ENCODE measurements at regions not wholly inside any gene's neighbourhood (a gene's known extent, or its start where the extent isn't known, plus 50 kb on each side); places are given as distances from the start of the nearest gene placed in this dataset.

GRCh38 chr2:15732341-15733077 is 140.8 kb downstream of the DDX1 start:
- TF ChIP-seq, protein P1, sequence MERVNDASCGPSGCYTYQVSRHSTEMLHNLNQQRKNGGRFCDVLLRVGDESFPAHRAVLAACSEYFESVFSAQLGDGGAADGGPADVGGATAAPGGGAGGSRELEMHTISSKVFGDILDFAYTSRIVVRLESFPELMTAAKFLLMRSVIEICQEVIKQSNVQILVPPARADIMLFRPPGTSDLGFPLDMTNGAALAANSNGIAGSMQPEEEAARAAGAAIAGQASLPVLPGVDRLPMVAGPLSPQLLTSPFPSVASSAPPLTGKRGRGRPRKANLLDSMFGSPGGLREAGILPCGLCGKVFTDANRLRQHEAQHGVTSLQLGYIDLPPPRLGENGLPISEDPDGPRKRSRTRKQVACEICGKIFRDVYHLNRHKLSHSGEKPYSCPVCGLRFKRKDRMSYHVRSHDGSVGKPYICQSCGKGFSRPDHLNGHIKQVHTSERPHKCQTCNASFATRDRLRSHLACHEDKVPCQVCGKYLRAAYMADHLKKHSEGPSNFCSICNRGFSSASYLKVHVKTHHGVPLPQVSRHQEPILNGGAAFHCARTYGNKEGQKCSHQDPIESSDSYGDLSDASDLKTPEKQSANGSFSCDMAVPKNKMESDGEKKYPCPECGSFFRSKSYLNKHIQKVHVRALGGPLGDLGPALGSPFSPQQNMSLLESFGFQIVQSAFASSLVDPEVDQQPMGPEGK (CRISPR knock-in tag; IDR thresholded peaks at IDR 0.05; ENCODE audit: borderline replicate concordance) = no peak
- TF ChIP-seq CSDC2 (CRISPR knock-in tag; IDR thresholded peaks at IDR 0.05) (no peak), CREB5 (CRISPR knock-in tag; IDR thresholded peaks at IDR 0.05; ENCODE audit: low read depth) (no peak), ZFP3 (CRISPR knock-in tag; IDR thresholded peaks at IDR 0.05) (no peak), PPARA (CRISPR knock-in tag; IDR thresholded peaks at IDR 0.05; ENCODE audit: borderline replicate concordance) (no peak), BACH2 (CRISPR knock-in tag; IDR thresholded peaks at IDR 0.05; ENCODE audit: borderline replicate concordance) (no peak), RARB (CRISPR knock-in tag; IDR thresholded peaks at IDR 0.05) (no peak)
- TF ChIP-seq, protein P2, sequence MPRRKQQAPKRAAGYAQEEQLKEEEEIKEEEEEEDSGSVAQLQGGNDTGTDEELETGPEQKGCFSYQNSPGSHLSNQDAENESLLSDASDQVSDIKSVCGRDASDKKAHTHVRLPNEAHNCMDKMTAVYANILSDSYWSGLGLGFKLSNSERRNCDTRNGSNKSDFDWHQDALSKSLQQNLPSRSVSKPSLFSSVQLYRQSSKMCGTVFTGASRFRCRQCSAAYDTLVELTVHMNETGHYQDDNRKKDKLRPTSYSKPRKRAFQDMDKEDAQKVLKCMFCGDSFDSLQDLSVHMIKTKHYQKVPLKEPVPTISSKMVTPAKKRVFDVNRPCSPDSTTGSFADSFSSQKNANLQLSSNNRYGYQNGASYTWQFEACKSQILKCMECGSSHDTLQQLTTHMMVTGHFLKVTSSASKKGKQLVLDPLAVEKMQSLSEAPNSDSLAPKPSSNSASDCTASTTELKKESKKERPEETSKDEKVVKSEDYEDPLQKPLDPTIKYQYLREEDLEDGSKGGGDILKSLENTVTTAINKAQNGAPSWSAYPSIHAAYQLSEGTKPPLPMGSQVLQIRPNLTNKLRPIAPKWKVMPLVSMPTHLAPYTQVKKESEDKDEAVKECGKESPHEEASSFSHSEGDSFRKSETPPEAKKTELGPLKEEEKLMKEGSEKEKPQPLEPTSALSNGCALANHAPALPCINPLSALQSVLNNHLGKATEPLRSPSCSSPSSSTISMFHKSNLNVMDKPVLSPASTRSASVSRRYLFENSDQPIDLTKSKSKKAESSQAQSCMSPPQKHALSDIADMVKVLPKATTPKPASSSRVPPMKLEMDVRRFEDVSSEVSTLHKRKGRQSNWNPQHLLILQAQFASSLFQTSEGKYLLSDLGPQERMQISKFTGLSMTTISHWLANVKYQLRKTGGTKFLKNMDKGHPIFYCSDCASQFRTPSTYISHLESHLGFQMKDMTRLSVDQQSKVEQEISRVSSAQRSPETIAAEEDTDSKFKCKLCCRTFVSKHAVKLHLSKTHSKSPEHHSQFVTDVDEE (CRISPR knock-in tag; IDR thresholded peaks at IDR 0.05) = no peak
